GM12892 (cell line): ENCODE measurements at regions not wholly inside any gene's neighbourhood (a gene's known extent, or its start where the extent isn't known, plus 50 kb on each side); places are given as distances from the start of the nearest gene placed in this dataset.

Experiments used
- POLR2A ChIP-seq: IDR thresholded peaks from 2 replicates; pipeline ENCODE4 v1.6.1; 2011; ENCODE audit warnings: low read depth, low read length, control low read depth
- POLR2AphosphoS5 ChIP-seq: IDR thresholded peaks from 2 replicates; pipeline ENCODE4 v1.6.1; 2011; ENCODE audit warnings: low read depth, low read length, control low read depth
- TAF1 ChIP-seq: IDR thresholded peaks from 2 replicates; pipeline ENCODE4 v1.6.1; 2011; ENCODE audit warnings: low read depth, mild to moderate bottlenecking, control low read depth, low read length, borderline replicate concordance

DNA sequence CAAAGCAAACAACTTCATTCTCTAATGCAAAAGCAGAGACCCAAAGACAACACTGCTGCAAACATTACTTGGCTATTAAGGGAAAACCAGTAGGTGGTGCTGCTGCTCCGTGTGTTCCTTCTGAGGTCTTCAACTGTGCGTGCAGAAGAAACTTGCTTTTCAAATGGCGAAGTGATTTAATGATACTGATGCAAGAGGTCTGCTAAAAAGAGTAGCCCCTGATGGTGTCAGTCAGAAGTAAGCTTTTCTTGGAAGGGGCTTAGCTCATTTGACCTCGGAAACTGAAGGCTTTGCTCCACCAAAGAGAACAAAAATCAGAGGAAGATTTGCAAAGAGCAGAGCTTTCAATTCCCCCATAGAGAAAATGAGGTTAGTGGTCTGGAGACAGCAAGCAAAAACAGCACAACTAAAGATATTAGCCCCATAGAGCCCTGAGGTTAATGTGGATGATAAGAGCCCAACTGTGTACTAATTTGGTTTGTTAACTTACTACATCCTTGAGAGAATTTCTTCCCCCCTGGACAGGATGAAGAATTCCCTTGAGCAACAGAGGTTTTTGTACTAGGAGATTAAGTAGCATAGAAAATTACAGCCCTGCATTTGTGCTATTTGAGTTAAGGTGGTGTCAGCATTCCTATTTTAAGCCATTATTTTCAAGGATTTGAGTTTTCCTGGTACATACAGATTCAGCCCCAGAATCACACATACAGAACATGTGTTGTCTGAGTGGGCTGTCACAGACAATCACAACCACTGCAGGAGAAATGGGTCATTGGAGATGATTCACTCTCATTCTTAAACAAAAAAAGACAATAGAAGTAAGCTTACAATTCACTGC, 153.2 kb upstream of the C9orf72 start:
- no peak for TF ChIP-seq POLR2A
- no peak for TF ChIP-seq POLR2AphosphoS5
- no peak for TF ChIP-seq TAF1
